ENCODE measurements at regions not wholly inside any gene's neighbourhood (a gene's known extent, or its start where the extent isn't known, plus 50 kb on each side); places are given as distances from the start of the nearest gene placed in this dataset.
"Not testable (repeated sequence)": the region's sequence is repeated elsewhere in the genome, so short reads cannot be mapped to it uniquely, and the experiment has no call there.

DNA sequence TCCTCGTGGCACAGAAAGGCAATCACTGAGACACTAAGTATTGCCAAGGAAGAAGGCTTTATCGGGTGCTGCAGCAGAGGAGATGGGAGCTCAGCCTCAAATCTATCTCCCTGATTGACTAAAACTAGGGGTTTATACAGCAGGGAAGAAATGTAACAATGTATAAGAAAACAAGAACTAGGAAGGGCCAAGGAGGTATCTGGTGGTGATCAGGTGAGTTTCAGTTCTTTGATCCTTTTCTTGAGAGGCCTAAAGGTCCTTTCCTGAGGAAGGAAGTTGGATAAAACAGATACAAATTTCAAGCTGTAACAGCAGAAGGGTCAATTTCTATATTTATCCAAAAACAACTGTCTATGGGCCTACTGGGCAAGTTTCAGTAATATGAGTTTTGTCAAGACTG is 212.4 kb downstream of the COPRS start:
- intact Hi-C loops (cut with DNase I), result no loop called here

DNA sequence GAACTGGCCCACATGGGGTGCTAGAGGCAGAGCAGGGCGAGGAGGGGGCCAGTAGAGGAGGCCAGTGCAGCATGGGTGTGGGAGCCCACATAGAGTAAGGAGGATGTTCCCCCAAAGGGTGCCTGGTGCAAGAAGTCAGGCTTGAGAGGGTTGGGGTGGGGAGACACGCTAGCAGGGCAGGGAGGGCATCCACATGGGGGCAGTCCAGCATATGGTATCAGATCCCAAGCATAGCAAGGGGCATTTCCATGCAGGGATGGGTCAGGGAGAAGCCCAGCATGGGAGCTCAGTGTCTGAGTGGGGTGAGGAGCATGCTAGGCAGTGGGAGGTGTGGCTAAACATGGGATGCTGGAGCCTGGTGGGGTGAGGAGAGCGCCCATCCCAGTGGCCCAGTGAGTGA is 213.7 kb downstream of the COPRS start:
- no peak for DNase-seq
- intact Hi-C loops (cut with DNase I), result no loop called here

More for the DNA sequence above, 212.4 kb downstream of the COPRS start:
- DNase-seq, result no peak

DNA sequence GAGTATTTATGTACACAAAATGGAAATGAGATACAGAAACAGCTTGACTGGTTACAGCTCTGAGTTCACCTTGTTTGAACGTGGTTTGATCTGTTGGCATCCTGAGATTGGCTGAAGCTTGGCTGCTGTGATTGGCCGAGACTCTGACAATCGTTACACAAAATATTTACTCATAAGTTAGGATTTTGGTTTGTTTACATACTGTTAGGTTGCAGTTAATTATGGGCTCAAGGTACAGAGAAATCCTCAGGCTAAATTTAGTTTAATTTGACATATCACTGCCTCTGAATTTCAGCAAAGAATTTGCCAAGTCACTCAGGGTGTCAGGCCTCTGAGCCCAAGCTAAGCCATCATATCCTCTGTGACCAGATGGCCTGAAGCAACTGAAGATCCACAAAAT is 227.3 kb downstream of the COPRS start:
- intact Hi-C loops (cut with DNase I), result no loop called here
- no peak for DNase-seq

DNA sequence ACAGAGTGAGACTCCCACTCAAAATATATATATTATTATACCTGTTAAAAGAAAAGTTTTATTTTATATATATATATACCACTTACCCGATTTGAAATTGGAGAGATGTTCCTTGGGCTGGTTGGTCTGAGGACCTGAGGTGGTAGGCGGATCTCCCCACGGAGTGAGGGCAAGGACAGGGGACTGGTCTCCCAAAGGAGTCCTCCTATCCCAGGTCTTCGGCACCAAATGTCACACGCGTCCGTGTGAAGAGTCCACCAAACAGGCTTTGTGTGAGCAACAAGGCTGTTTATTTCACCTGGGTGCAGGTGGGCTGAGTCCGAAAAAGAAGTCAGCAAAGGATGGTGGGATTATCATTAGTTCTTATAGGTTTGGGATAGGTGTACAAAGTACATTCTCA is 228.2 kb downstream of the COPRS start:
- intact Hi-C loops (cut with DNase I); DNase-seq: not testable (repeated sequence)

DNA sequence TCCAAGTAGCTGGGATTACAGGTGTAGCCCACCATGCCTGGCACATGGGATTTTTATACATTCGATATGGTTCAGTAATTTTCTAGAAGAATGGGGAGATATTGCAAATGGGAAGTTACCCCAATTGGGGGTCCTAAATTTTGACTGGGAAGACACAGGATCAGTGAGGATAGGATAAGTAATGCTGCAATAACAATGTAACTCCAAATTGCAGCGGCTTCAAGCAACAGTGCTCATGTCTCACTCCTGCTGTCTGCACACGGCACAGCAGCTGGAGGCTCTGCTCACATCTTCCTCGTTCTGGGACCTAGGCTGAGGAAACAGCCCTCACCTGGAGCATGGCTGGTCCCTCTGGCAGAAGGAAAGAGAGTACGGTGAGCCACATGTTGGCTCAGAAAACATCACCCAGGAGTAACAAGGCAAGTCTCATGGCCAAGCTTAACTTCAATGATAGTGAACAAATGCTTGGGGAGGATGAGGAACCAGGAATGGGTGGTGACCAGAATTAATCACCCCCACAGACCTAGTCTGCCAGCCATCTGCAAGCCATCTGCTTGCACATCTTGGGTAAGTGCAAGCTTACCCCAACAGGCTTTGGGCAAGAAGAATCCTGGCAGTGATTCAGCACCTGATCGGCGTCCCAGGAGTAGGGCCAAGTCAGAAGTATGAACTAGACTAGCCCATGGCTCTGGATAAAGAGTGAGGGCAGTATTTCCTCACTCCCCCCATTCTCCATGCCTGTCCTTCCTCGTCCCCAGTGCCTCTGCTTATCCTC is 229.2 kb downstream of the COPRS start:
- intact Hi-C loops (cut with DNase I), result loop anchor here (5.0 kb wide), 1 partner anchor 322 kb away; no protein-coding TSS in a partner anchor
- DNase-seq, result no peak

DNA sequence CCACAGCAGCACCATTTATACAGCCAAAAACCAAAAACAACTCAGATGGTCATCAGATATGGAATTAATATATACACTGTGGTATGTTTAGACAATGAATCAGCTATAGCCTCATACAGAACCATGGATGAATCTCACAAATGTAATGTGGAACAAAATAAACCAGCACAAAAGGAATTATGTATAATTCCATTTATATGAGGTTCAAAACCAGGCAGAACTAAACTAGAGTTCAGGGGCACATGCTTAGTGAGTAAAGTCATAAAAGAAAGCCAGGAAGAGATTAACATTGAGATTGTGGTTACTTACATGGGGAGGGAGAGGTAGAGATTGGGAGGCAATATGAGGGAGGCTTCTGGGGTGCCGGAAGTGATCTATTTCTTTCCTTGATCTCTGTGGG is 231.1 kb downstream of the COPRS start:
- no peak for DNase-seq
- intact Hi-C loops (cut with DNase I), result loop anchor here (5.0 kb wide), 1 partner anchor 324 kb away; no protein-coding TSS in a partner anchor

DNA sequence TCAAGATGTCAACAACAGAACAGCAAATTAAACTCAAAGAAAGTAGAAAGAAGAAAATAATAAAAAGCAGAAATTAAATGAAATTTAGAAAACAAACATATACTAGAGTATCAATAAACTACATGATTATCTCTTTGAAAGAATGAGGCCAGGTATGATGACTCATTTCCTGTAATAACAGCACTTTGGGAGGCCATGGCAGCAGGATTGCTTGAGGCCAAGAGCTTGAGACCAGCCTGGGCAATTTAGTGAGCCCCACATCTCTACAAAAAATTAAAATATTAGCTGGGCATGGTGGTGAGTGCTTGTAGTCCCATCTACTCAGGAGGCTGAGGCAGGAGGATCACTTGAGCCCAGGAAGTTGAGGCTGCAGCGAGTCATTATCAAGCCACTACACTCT is 232.5 kb downstream of the RAB11FIP4 start:
- DNase-seq, result no peak
- intact Hi-C loops (cut with DNase I), result no loop called here

DNA sequence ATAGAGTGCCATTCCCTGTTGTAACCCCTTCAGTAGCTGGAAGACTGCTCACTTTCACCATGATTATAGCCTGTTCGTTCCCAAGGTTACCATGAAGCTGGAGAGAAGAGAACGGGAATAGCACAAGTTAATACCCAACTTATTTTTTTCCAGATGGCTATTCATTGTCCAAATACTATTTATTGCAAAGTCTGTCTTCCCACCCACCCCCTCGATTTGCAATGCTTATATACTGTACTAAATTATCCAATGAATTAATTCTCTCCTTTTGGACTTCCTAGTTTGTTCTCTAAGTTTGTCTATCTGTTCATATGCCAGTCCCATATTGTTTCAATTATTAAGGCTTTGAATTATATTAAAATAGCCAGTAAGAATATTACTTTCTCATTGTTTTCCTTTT is 231.0 kb downstream of the RAB11FIP4 start:
- intact Hi-C loops (cut with DNase I), result no loop called here
- DNase-seq, result no peak

DNA sequence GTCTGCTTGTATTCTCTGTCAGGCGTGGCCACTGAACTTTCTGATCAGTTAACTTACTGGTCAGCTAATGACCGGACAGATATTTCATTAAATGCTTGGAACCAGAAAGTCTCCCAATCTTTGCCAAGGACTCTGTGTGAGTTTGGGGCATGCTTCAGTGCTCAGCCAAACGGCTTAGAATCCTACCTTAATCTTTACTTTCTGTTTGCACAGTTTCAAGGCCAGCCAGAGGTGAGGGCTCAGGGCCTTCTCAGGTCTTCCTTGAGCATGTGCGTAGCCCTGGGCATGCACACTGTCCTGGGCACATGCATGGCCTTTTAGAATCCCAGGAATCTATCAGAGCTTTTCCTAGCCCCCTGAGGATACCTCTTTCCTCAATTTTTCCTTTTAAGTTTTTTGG is 230.1 kb downstream of the RAB11FIP4 start:
- intact Hi-C loops (cut with DNase I), result no loop called here
- no peak for DNase-seq

DNA sequence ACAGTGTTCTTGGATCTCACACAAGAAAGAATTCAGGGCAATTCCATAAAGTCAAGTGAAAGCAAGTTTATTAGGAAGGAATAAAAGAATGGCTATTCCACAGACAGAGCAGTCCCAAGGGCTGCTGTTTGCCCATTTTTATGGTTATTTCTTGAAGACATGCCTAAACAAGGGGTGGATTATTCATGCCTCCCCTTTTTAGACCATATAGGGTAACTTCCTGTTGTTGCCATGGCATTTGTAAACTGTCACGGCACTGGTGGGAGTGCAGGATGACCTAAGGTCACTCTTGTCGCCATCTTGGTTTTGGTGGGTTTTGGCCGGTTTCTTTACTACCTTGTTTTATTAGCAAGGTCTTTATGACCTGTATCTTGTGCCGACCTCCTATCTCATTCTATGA is 219.6 kb downstream of the RAB11FIP4 start:
- DNase-seq; intact Hi-C loops (cut with DNase I): not testable (repeated sequence)

DNA sequence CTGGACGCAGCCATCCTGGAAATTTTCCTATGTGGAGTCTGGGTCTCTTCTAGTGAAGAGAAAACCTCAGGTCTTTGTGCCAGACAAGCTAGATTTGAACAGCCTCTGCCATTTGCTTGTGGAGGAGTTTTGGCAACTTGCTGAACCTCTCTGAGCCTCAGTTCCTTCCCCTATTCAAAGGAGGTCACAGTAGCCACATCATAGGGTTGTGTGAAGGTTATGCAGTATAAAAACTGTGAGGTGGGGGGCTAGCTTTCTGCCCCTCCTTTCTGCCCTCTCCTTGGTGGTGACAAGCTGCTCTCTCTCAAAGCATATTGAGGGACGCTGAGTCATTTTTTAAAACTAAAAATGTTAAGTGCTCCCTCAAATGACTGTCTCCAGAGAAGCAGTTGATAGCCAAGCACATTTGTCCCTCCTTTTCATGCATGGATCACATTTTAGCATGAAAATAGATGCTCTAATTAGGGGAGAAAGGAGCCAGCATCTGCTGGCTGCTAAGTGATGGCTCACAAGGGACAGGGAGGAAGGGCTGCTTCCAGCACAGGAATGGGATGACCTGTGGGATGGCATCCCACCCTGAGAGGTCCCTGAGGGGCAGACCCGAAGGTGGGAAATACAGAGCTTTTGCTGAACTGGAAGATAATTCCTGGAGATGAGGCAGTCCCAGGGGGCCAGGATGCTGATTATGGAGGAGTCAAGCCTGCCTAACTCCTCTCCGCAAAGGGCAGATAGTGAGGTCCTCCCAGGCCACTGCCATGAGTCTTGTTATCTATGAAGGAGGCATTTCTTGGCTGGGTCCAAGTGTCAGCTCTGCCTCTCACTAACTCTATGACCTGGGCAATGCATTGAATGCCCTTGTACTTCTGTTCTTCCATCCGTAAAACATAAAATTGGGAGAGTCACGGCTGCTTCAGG is 218.8 kb downstream of the RAB11FIP4 start:
- peak in 1 of 10 donors; percentile 21 for DNase-seq
- intact Hi-C loops (cut with DNase I), result no loop called here

DNA sequence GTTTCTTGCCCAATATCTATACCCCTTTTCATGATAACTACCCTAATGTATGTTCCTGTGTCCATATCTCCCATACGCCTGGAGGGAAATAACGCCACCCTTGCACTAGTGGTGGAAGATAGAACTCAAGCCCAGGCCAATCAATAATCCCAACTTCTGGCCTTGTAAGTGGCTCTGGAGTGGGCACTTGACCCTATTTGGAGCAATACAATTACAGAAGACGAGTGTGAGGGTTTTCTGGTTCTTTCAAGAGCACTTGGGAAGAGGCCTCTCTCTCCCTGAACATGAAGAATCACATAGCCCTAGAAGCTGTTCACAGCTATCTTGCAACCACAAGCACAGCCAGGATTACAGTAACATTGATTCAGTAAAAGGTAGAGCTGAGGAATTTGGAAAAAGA is 217.9 kb downstream of the RAB11FIP4 start:
- intact Hi-C loops (cut with DNase I), result no loop called here
- DNase-seq, result no peak

DNA sequence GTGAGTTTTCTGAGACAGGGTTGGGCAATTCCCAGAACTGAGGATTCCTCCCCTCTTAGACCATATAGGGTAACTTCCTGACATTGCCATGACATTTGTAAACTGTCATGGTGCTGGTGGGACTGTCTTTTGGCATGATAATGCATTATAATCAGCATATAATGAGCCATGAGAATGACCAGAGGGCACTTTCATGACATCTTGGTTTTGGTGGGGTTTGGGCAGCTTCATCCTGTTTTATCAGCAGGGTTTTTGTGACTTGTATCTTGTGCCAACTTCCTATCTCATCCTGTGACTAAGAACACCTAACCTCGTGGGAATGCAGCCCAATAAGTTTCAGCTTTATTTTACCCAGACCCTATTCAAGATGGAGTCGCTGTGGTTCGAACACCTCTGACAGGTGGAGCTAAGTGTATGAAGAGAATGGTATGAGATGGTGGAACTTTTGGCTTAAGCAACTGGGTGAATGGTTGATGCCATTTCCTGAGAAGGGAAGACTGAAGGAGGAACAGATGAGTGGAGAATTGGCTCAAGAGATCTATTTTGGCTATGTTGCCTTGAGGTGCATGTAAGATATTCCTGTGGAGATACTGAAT is 217.3 kb downstream of the RAB11FIP4 start:
- intact Hi-C loops (cut with DNase I), result no loop called here
- no peak for DNase-seq

DNA sequence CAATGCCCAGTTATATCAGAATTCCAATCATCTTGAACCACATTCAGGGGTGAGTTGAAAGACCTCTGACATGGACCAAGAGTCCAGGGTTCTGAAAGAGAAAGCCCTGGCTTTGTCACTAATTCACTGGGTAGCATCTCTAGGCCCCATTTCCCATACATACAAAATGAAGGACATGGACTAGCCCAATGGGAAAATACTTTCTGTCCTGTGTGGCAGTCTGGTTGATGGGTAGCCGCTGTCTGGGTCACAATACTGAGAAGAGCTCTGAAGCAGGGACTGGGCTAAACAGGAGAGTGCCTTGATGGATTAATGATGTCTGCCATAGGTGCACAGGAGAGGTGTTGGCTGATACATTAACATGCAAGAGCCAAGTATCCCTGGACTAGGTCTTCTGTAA is 214.3 kb downstream of the RAB11FIP4 start:
- DNase-seq, result peak in 1 of 10 donors; percentile 15
- intact Hi-C loops (cut with DNase I), result no loop called here

DNA sequence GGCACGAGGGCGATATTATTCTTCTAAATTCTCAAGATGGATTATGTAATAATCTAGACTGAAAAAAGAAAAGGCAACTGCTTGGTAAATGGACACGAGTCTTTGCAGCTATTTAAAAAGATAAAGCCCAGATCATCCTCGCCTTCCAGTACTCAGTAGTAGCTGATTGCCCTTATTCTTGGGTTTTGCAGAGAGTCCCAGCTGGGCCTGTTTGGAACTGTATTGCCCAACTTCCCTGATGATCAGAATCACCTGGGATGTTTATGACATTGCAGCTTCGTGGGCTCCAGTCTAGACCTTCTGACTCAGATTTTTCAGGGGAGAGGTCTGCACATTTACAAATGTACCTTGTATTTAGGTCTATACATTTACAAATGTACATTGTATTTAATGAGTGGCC is 213.5 kb downstream of the RAB11FIP4 start:
- DNase-seq, result peak in 1 of 10 donors; percentile 29
- intact Hi-C loops (cut with DNase I), result loop anchor here (5.0 kb wide), 1 partner anchor 87 kb away; no protein-coding TSS in a partner anchor

DNA sequence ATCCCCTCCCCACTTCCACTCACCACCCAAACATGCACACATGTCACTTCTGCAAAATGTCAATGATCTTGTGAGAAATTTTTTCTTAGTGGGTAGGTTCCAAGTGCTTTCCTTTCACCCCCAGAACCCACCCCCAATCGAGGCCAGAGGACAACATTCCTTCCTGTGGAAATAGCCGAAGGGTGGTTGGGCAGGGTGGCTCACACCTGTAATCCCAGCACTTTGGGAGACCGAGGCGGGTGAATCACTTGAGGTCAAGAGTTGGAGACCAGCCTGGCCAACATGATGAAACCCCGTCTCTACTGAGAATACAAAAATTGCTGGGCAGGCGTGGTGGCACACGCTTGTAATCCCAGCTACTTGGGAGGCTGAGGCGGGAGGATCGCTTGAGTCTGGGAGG is 208.7 kb downstream of the RAB11FIP4 start:
- DNase-seq, result peak in 1 of 10 donors; percentile 31
- intact Hi-C loops (cut with DNase I), result loop anchor here (5.0 kb wide), 1 partner anchor 92 kb away; no protein-coding TSS in a partner anchor

DNA sequence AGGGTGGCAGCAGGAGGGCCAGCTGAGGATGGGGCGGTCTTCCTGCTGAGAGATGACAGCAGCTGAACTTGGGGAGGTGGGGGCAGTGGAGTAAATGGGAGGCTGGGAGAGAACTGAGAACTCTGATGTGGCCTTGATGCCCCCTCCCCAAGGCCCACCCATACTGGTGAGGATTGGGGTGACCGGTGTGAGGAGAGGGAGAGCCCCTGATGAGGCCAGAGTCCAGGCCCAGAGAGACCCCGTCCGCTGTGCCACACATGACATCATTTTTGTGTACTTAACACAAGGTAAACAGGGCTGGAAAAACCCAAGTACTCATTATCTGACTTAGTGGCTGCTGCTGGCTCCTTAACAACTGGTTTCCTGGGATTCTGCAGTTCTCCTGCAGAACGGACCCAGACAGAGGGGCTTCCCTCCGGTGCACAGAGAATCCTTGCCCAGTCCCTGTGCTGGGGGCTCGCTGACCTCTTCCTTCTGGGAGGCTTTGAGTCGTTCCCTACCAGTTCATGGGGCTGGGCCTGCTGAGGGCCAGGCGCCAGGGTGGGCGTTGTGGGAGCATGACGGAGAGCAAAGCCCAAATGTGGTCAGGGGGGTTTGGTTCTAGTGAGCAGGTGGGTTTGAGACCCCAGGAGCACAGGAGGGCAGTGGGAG is 207.6 kb downstream of the RAB11FIP4 start:
- intact Hi-C loops (cut with DNase I), result no loop called here
- DNase-seq, result peak in 1 of 10 donors; percentile 48

DNA sequence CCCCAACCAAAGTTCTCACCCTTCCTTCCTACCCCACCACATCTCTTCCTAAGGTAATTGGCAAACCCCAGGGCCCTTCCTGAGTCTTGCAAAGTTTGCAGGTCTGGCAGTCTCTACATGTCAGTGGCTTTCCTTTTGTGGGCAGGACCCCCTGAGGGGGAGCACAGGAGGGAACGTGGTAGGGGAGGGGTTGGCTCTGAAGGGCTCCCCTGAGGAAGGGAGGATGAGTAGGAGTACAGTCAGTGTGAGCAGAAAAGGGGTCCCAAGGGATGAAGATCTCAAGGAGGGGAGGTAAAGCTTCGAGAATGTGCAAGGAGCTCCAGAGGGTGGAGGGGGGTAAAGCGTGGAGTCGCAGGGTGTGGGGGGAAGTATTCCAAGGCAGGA is 206.9 kb downstream of the RAB11FIP4 start:
- intact Hi-C loops (cut with DNase I), result no loop called here
- peak in 1 of 10 donors; percentile 21 for DNase-seq

DNA sequence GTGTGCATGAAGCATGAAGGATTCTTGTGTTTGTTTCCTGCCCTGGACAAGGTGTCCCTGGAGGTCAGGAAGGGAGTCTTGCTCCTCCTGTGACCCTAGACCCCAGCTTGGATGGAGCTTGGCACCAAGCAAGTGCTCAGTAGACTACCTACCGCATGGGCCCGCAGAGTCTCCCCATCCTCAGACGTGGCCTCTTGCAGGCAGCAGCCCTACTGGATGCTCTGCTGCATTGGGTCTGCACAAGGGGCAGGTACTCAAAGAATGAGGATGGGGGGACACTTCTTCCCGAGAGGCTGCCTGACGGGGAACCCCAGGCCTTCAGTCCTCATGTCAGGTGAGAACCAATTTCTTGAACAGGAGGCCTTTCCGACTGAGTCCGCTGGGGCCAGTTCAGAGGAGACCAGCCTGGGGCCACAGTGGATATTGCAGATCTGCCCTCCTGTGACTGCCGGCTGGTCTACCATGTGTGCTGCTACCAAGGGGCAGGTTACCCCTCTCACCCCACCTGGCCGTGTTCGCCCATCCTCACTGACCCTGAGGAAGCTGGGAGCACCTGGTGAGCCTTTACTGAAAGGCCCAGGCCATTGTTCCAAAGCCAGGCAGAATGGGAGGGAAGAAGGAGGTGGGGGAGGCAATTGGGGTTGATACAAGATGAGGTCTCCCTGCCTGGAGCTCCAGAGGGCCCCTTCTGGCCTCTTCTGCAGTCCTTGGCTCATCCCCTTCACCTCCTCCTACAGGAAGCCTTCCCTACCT is 206.3 kb downstream of the RAB11FIP4 start:
- peak in 1 of 10 donors; percentile 56 for DNase-seq
- intact Hi-C loops (cut with DNase I), result no loop called here
